ENCODE measurements at regions not wholly inside any gene's neighbourhood (a gene's known extent, or its start where the extent isn't known, plus 50 kb on each side); places are given as distances from the start of the nearest gene placed in this dataset.

DNA sequence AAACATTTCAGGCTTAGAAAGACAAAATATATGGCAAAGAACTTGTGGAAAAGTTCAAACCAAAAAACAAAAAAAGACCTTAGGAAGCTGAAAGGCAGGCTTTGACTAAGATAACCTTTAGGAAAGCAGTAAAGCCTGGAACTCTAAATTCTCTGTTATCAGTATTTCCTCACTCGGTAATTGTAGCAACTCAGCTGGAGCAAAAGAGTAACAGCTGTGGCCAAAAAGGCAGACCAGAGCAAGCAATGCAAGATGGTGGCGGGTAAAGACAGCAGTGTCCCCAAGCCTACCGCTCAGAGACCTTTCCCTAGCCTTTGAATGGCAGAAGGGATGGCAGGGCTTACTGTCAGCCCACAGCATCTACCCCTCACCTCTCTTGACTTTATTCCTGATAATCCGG lies 63.1 kb upstream of the KLHL13 start:
- dilution Hi-C loops (cut with HindIII; ENCODE audit: low sequenced_read_pairs, unreplicated experiment) = no loop called here
- ChIA-PET CTCF (no interaction called here), POLR2A (ENCODE audit: unreplicated experiment) (no interaction called here)
- Histone ChIP-seq H3K18ac (ENCODE audit: low read depth, low read length) (no peak overlapping the region), H3K56ac (ENCODE audit: extremely low read depth, insufficient read depth, low read length) (no peak overlapping the region), H4K20me1 (ENCODE audit: insufficient read depth, low read length) (no peaks in the 10 kb centered on the region), H3K36me3 (ENCODE audit: control insufficient read depth, insufficient read depth, low read length) (no peaks in the 10 kb centered on the region), H2BK5ac (ENCODE audit: low read depth, low read length, poor library complexity, severe bottlenecking) (no peak overlapping the region), H3K14ac (replicated peaks; ENCODE audit: low read depth, low read length) (no peak overlapping the region), H2AK5ac (ENCODE audit: low read depth, low read length) (no peak overlapping the region), H2AK9ac (replicated peaks; ENCODE audit: low read depth, low read length, poor library complexity) (no peak overlapping the region), H3K9me3 (ENCODE audit: control insufficient read depth, insufficient read depth, low read length) (no peaks in the 10 kb centered on the region), H3K4me2 (ENCODE audit: low read depth, low read length) (no peak overlapping the region), H3K9ac (ENCODE audit: low read depth, low read length) (no peak overlapping the region), H4K8ac (ENCODE audit: low read depth in 2 of 2, low read length in 2 of 2) (no peak overlapping the region), H2BK120ac (ENCODE audit: low read depth, low read length) (no peak overlapping the region), H3K9me1 (ENCODE audit: insufficient read depth, low read length) (no peaks in the 10 kb centered on the region), H3K4ac (ENCODE audit: low read depth, low read length) (no peak overlapping the region), H3K4me3 (ENCODE audit: insufficient read depth, low read depth, low read length) (no peak overlapping the region), H2AFZ (replicated peaks; ENCODE audit: low read length, poor library complexity) (no peak overlapping the region), H4K91ac (ENCODE audit: insufficient read depth, low read depth, low read length) (no peak overlapping the region), H3K79me1 (ENCODE audit: low read depth in 1 of 2, low read length in 2 of 2) (no peaks in the 10 kb centered on the region), H4K5ac (ENCODE audit: low read depth, low read length) (no peak overlapping the region), H2BK20ac (ENCODE audit: low read depth, low read length) (no peak overlapping the region), H2BK15ac (ENCODE audit: low read depth, low read length) (no peak overlapping the region), H3K27ac (ENCODE audit: insufficient read depth, low read length) (no peak overlapping the region), H3K23ac (ENCODE audit: low read depth, low read length) (no peak overlapping the region), H3K27me3 (ENCODE audit: control insufficient read depth, insufficient read depth, low read length) (no peaks in the 10 kb centered on the region), H3K4me1 (ENCODE audit: control insufficient read depth, insufficient read depth, low read length) (no peaks in the 10 kb centered on the region)
- WGBS, 2 experiments (ENCODE audit: extremely low coverage in 2 of 2, insufficient read length in 1 of 2) = 81% methylated on average over 3 of the region's 4 CpGs; no CpG with 5 or more reads in 1 of the 2 experiments
- TF ChIP-seq MAFK (IDR thresholded peaks at IDR 0.05; ENCODE audit: low read depth, low read length) (no peak), MXI1 (IDR thresholded peaks at IDR 0.05; ENCODE audit: borderline replicate concordance, low read depth, low read length) (no peak), SMC3 (IDR thresholded peaks at IDR 0.05; ENCODE audit: low read depth, low read length) (no peak), FOS (IDR thresholded peaks at IDR 0.05; ENCODE audit: low read depth, low read length) (no peak), CEBPB (IDR thresholded peaks at IDR 0.05; ENCODE audit: low read depth, low read length) (no peak), RAD21 (IDR thresholded peaks at IDR 0.05; ENCODE audit: low read length) (no peak), BHLHE40 (IDR thresholded peaks at IDR 0.05; ENCODE audit: low read depth, low read length) (no peak), NFE2L2 (IDR thresholded peaks at IDR 0.05; ENCODE audit: low read depth, low read length) (no peak), RFX5 (IDR thresholded peaks at IDR 0.05; ENCODE audit: low read depth, low read length) (no peak), MAZ (IDR thresholded peaks at IDR 0.05; ENCODE audit: borderline replicate concordance, low read depth, low read length) (no peak), CHD1 (IDR thresholded peaks at IDR 0.05; ENCODE audit: low read depth, low read length) (no peak), POLR2A (IDR thresholded peaks at IDR 0.05; ENCODE audit: low read depth, low read length) (no peak), RCOR1 (IDR thresholded peaks at IDR 0.05; ENCODE audit: insufficient replicate concordance, low read length) (no peak), USF2 (IDR thresholded peaks at IDR 0.05; ENCODE audit: low read depth, low read length) (no peak)
- TF ChIP-seq, protein P1, sequence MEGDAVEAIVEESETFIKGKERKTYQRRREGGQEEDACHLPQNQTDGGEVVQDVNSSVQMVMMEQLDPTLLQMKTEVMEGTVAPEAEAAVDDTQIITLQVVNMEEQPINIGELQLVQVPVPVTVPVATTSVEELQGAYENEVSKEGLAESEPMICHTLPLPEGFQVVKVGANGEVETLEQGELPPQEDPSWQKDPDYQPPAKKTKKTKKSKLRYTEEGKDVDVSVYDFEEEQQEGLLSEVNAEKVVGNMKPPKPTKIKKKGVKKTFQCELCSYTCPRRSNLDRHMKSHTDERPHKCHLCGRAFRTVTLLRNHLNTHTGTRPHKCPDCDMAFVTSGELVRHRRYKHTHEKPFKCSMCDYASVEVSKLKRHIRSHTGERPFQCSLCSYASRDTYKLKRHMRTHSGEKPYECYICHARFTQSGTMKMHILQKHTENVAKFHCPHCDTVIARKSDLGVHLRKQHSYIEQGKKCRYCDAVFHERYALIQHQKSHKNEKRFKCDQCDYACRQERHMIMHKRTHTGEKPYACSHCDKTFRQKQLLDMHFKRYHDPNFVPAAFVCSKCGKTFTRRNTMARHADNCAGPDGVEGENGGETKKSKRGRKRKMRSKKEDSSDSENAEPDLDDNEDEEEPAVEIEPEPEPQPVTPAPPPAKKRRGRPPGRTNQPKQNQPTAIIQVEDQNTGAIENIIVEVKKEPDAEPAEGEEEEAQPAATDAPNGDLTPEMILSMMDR (conservative IDR thresholded peaks at IDR 0.05; ENCODE audit: low read depth, low read length) = no peak
- TF ChIP-seq, protein P2, sequence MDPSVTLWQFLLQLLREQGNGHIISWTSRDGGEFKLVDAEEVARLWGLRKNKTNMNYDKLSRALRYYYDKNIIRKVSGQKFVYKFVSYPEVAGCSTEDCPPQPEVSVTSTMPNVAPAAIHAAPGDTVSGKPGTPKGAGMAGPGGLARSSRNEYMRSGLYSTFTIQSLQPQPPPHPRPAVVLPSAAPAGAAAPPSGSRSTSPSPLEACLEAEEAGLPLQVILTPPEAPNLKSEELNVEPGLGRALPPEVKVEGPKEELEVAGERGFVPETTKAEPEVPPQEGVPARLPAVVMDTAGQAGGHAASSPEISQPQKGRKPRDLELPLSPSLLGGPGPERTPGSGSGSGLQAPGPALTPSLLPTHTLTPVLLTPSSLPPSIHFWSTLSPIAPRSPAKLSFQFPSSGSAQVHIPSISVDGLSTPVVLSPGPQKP (IDR thresholded peaks at IDR 0.05; ENCODE audit: borderline replicate concordance, low read depth, low read length) = no peak
- in situ Hi-C loops (cut with MboI; ENCODE audit: low sequenced_read_pairs) = no loop called here
- DNase-seq = no peak
- BruUV-seq (replicated peaks) = no TSS peak
- ATAC-seq (ENCODE audit: low read depth) = no peak
- intact Hi-C loops (cut with micrococcal nuclease) = no loop called here

All from IMR-90 (cell line).